Hepatocyte (in vitro differentiated cells): ENCODE measurements at regions not wholly inside any gene's neighbourhood (a gene's known extent, or its start where the extent isn't known, plus 50 kb on each side); places are given as distances from the start of the nearest gene placed in this dataset.
"Not testable (repeated sequence)": the region's sequence is repeated elsewhere in the genome, so short reads cannot be mapped to it uniquely, and the experiment has no call there.

Experiments
- DNase-seq: peaks from one replicate; pipeline ENCODE4 v3.0.0-alpha.2; 2016; ENCODE audit warnings: low spot score
- H2AFZ ChIP-seq: fragments of 200-600 bp; sonication (generic); 2 replicates; pipeline ENCODE4 v1.6.0; 2016; ENCODE audit warnings: antibody characterized with exemption, mild to moderate bottlenecking
- H3K27ac ChIP-seq: fragments of 200-600 bp; sonication (generic); 2 replicates; pipeline ENCODE4 v1.5.1; 2016; ENCODE audit warnings: mild to moderate bottlenecking
- H3K27me3 ChIP-seq: fragments of 200-600 bp; sonication (generic); 2 replicates; pipeline ENCODE4 v1.6.1; 2016
- H3K36me3 ChIP-seq: fragments of 200-600 bp; sonication (generic); replicated peaks from 2 replicates; pipeline ENCODE4 v1.5.1; 2016; ENCODE audit warnings: low read depth; ENCODE audit not compliant: insufficient read depth
- H3K4me1 ChIP-seq: fragments of 200-600 bp; sonication (generic); 2 replicates; pipeline ENCODE4 v1.5.1; 2016; ENCODE audit warnings: mild to moderate bottlenecking, moderate library complexity; ENCODE audit not compliant: insufficient read depth
- H3K4me2 ChIP-seq: fragments of 200-600 bp; sonication (generic); 2 replicates; pipeline ENCODE4 v1.6.0; 2016
- H3K4me3 ChIP-seq: fragments of 200-600 bp; sonication (generic); 2 replicates; pipeline ENCODE4 v1.5.1; 2016; ENCODE audit warnings: mild to moderate bottlenecking
- H3K79me2 ChIP-seq: fragments of 200-600 bp; sonication (generic); 2 replicates; pipeline ENCODE4 v1.6.0; 2017; ENCODE audit warnings: mild to moderate bottlenecking
- H3K9me2 ChIP-seq: fragments of 200-600 bp; sonication (generic); replicated peaks from 2 replicates; pipeline ENCODE4 v1.6.0; 2017; ENCODE audit warnings: mild to moderate bottlenecking; ENCODE audit not compliant: insufficient read depth
- H3K9me3 ChIP-seq: fragments of 200-600 bp; sonication (generic); 2 replicates; pipeline ENCODE4 v1.5.1; 2016; ENCODE audit warnings: low read depth, mild to moderate bottlenecking
- H4K20me1 ChIP-seq: fragments of 200-600 bp; sonication (generic); 2 replicates; pipeline ENCODE4 v1.6.0; 2016; ENCODE audit warnings: mild to moderate bottlenecking; ENCODE audit not compliant: insufficient read depth, poor library complexity, severe bottlenecking
- CTCF ChIP-seq: fragments of 200-600 bp; sonication (generic); IDR thresholded peaks from 2 replicates; pipeline ENCODE4 v1.5.1; 2016; ENCODE audit warnings: antibody characterized with exemption, mild to moderate bottlenecking; ENCODE audit not compliant: poor library complexity
- EZH2 ChIP-seq: fragments of 200-600 bp; sonication (generic); IDR thresholded peaks from 2 replicates; pipeline ENCODE4 v1.6.1; 2016; ENCODE audit warnings: antibody characterized with exemption, mild to moderate bottlenecking, borderline replicate concordance
- EZH2phosphoT487 ChIP-seq: fragments of 200-600 bp; sonication (generic); IDR thresholded peaks from one replicate; pipeline ENCODE4 v1.6.1; 2018; ENCODE audit warnings: antibody characterized with exemption, mild to moderate bottlenecking, low read depth, moderate library complexity; ENCODE audit not compliant: unreplicated experiment, severe bottlenecking
- WGBS: methylation state at CpG from one replicate; pipeline ENCODE4 v1.1.6; 2016; ENCODE audit warnings: low lambda C conversion rate; ENCODE audit errors: missing lambda C conversion rate; 5-methylcytosine and 5-hydroxymethylcytosine counted together

- no peak overlapping the region for H3K27ac ChIP-seq
- TF ChIP-seq EZH2 (no peak), EZH2phosphoT487 (no peak), CTCF (no peak)
- no peak overlapping the region for H2AFZ ChIP-seq
- 80% methylated on average over 8 of the region's 8 CpGs for WGBS
- H3K4me1 ChIP-seq, result no peaks in the 10 kb centered on the region
- DNase-seq, result no peak
- H3K36me3 ChIP-seq, result no peaks in the 10 kb centered on the region
- H3K27me3 ChIP-seq, result peaks cover 2% of the 10 kb centered on the region
- H3K9me2 ChIP-seq, result no peaks in the 10 kb centered on the region
- H4K20me1 ChIP-seq, result no peaks in the 10 kb centered on the region
- H3K9me3 ChIP-seq, result no peaks in the 10 kb centered on the region
- H3K4me3 ChIP-seq, result no peak overlapping the region
- no peaks in the 10 kb centered on the region for H3K79me2 ChIP-seq
- no peak overlapping the region for H3K4me2 ChIP-seq
Measured at GRCh38 chr11:134987822-134988221, 575.8 kb upstream of the B3GAT1 start.

- Histone ChIP-seq H2AFZ (no peak overlapping the region), H4K20me1 (no peaks in the 10 kb centered on the region), H3K4me1 (no peaks in the 10 kb centered on the region), H3K27ac (peak overlapping the region; percentile 57), H3K4me3 (no peak overlapping the region), H3K9me2 (no peaks in the 10 kb centered on the region), H3K4me2 (no peak overlapping the region), H3K27me3 (peaks cover 2% of the 10 kb centered on the region), H3K9me3 (no peaks in the 10 kb centered on the region), H3K36me3 (no peaks in the 10 kb centered on the region), H3K79me2 (no peaks in the 10 kb centered on the region)
- peak; percentile 54 for DNase-seq
- 63% methylated on average over 7 of the region's 7 CpGs for WGBS
- no peak for TF ChIP-seq EZH2phosphoT487
- no peak for TF ChIP-seq EZH2
- no peak for TF ChIP-seq CTCF
Measured at GRCh38 chr11:134987223-134987768, 575.3 kb upstream of the B3GAT1 start.

- Histone ChIP-seq H3K4me2 (no peak overlapping the region), H4K20me1 (no peaks in the 10 kb centered on the region), H3K27ac (no peak overlapping the region), H3K36me3 (no peaks in the 10 kb centered on the region), H3K4me3 (no peak overlapping the region), H3K4me1 (no peaks in the 10 kb centered on the region), H3K27me3 (peaks cover 2% of the 10 kb centered on the region), H3K9me2 (no peaks in the 10 kb centered on the region), H3K79me2 (no peaks in the 10 kb centered on the region), H2AFZ (no peak overlapping the region), H3K9me3 (no peaks in the 10 kb centered on the region)
- 90% methylated on average over 8 of the region's 8 CpGs for whole genome bisulfite sequencing
- DNase-seq, result no peak
- TF ChIP-seq EZH2, result no peak
- TF ChIP-seq EZH2phosphoT487, result no peak
- TF ChIP-seq CTCF, result no peak
Measured at GRCh38 chr11:134984421-134984820, 572.4 kb upstream of the B3GAT1 start.

- WGBS, result 93% methylated on average over 8 of the region's 8 CpGs
- H3K4me1 ChIP-seq, H4K20me1 ChIP-seq, H3K36me3 ChIP-seq, H3K9me2 ChIP-seq, H3K27me3 ChIP-seq, H3K27ac ChIP-seq, H3K9me3 ChIP-seq, H3K4me2 ChIP-seq, H2AFZ ChIP-seq, DNase-seq, H3K79me2 ChIP-seq, H3K4me3 ChIP-seq: not testable (repeated sequence)
Measured at GRCh38 chr11:134982432-134982831, 570.4 kb upstream of the B3GAT1 start.
